ENCODE measurements at regions not wholly inside any gene's neighbourhood (a gene's known extent, or its start where the extent isn't known, plus 50 kb on each side); places are given as distances from the start of the nearest gene placed in this dataset.

- no peak overlapping the region for H3K4me2 ChIP-seq
- FAIRE-seq (no peak), DNase-seq (ENCODE audit: low read depth in 1 of 2, low spot score in 1 of 2) (no peak), ATAC-seq (no peak)
- H3K27ac ChIP-seq, result no peak overlapping the region
- CTCF ChIA-PET, result no interaction called here
- H3K4me1 ChIP-seq, result no peaks in the 10 kb centered on the region; the same call in 2 of the 3 replicates
- TF ChIP-seq ZNF302 (CRISPR knock-in tag; IDR thresholded peaks at IDR 0.05) (no peak), KDM5A (IDR thresholded peaks at IDR 0.05) (no peak), SREBF2 (IDR thresholded peaks at IDR 0.05) (no peak), PHF8 (IDR thresholded peaks at IDR 0.05; ENCODE audit: borderline replicate concordance, low read depth) (no peak), BHLHE40 (IDR thresholded peaks at IDR 0.05; ENCODE audit: low read depth, low read length) (no peak), NR3C1 (IDR thresholded peaks at IDR 0.05) (no peak), CBX2 (IDR thresholded peaks at IDR 0.05; ENCODE audit: borderline replicate concordance, low read depth) (no peak), RCOR1 (IDR thresholded peaks at IDR 0.05; ENCODE audit: low read depth, low read length) (no peak), EP300 (IDR thresholded peaks at IDR 0.05) (no peak)
- POLR2A ChIA-PET, result no interaction called here
- no peaks in the 10 kb centered on the region for H3K9me3 ChIP-seq
- WGBS (ENCODE audit: missing lambda C conversion rate), result 88% methylated on average over 1 of the region's 1 CpG
- no peak overlapping the region for H3K4me3 ChIP-seq
These were observed 88.2 kb upstream of the TSC22D1 start for GRCh38 chr13:44664308-44664707.

GRCh38 chr13:44662515-44662914, 86.4 kb upstream of the TSC22D1 start:
- no peak overlapping the region for H3K4me3 ChIP-seq
- no peaks in the 10 kb centered on the region for H3K9me3 ChIP-seq
- ATAC-seq, result no peak
- no peak for DNase-seq (ENCODE audit: low read depth in 1 of 2, low spot score in 1 of 2)
- 63% methylated on average over 3 of the region's 3 CpGs for WGBS (ENCODE audit: missing lambda C conversion rate)
- TF ChIP-seq HEYL (CRISPR knock-in tag; IDR thresholded peaks at IDR 0.05), result no peak
- TF ChIP-seq BHLHE40 (IDR thresholded peaks at IDR 0.05; ENCODE audit: low read depth, low read length), result no peak
- no peak for TF ChIP-seq PHF8 (IDR thresholded peaks at IDR 0.05; ENCODE audit: borderline replicate concordance, low read depth)
- no peak for TF ChIP-seq TP53 (CRISPR knock-in tag; IDR thresholded peaks at IDR 0.05)
- TF ChIP-seq EP300 (IDR thresholded peaks at IDR 0.05), result no peak
- TF ChIP-seq E2F6 (IDR thresholded peaks at IDR 0.05; ENCODE audit: borderline replicate concordance, low read depth), result no peak
- TF ChIP-seq GATA3 (IDR thresholded peaks at IDR 0.05; ENCODE audit: borderline replicate concordance), result no peak
- FAIRE-seq, result no peak
- H3K27ac ChIP-seq, result no peak overlapping the region
- H3K4me2 ChIP-seq, result no peak overlapping the region
- ChIA-PET POLR2A (no interaction called here), CTCF (no interaction called here)
- no peaks in the 10 kb centered on the region for H3K4me1 ChIP-seq

- POLR2A ChIA-PET, result no interaction called here
- Histone ChIP-seq H3K4me3 (no peak overlapping the region), H3K27ac (no peak overlapping the region), H3K4me1 (no peaks in the 10 kb centered on the region), H3K9me3 (no peaks in the 10 kb centered on the region), H3K4me2 (no peak overlapping the region)
- ATAC-seq, result no peak
- WGBS (ENCODE audit: missing lambda C conversion rate), result 57% methylated on average over 3 of the region's 3 CpGs
- TF ChIP-seq ZSCAN20 (CRISPR knock-in tag; IDR thresholded peaks at IDR 0.05), result no peak
- TF ChIP-seq HDAC2 (IDR thresholded peaks at IDR 0.05), result no peak
- TF ChIP-seq ESRRA (IDR thresholded peaks at IDR 0.05; ENCODE audit: borderline replicate concordance, low read length), result no peak
- no peak for TF ChIP-seq BCL3 (IDR thresholded peaks at IDR 0.05)
- TF ChIP-seq MYC (IDR thresholded peaks at IDR 0.05; ENCODE audit: borderline replicate concordance, low read length), result no peak
- TF ChIP-seq RARB (CRISPR knock-in tag; IDR thresholded peaks at IDR 0.05), result no peak
- TF ChIP-seq POLR2AphosphoS2 (conservative IDR thresholded peaks at IDR 0.05; ENCODE audit: low read length), result no peak
- TF ChIP-seq KDM5A (IDR thresholded peaks at IDR 0.05), result no peak
- no peak for TF ChIP-seq CEBPB (IDR thresholded peaks at IDR 0.05)
- no peak for TF ChIP-seq RCOR1 (IDR thresholded peaks at IDR 0.05; ENCODE audit: low read depth, low read length)
- no peak for TF ChIP-seq MAFK (IDR thresholded peaks at IDR 0.05; ENCODE audit: partially characterized antibody)
- TF ChIP-seq PBX3 (IDR thresholded peaks at IDR 0.05), result no peak
- TF ChIP-seq EP300 (IDR thresholded peaks at IDR 0.05), result no peak
- TF ChIP-seq RAD21 (conservative IDR thresholded peaks at IDR 0.05 in 1 of 2, IDR thresholded peaks at IDR 0.05 in 1 of 2), result no peak
- no peak for TF ChIP-seq ZNF302 (CRISPR knock-in tag; IDR thresholded peaks at IDR 0.05)
- TF ChIP-seq POLR2A (IDR thresholded peaks at IDR 0.05; ENCODE audit: low read length), result no peak
- TF ChIP-seq HMGXB4 (CRISPR knock-in tag; IDR thresholded peaks at IDR 0.05; ENCODE audit: borderline replicate concordance), result no peak
- TF ChIP-seq HEYL (CRISPR knock-in tag; IDR thresholded peaks at IDR 0.05), result no peak
- no peak for TF ChIP-seq JUN (IDR thresholded peaks at IDR 0.05)
- no peak for DNase-seq (ENCODE audit: low read depth in 1 of 2, low spot score in 1 of 2)
- CTCF ChIA-PET, result interaction anchor here (0.9 kb wide), 1 partner anchor 15 kb away, joined by 3 read pairs; no protein-coding TSS in a partner anchor
- FAIRE-seq, result no peak
These were observed 85.8 kb upstream of the TSC22D1 start for GRCh38 chr13:44661936-44662335.
